Esophagus squamous epithelium (tissue), 5 donors: ENCODE measurements at regions not wholly inside any gene's neighbourhood (a gene's known extent, or its start where the extent isn't known, plus 50 kb on each side); places are given as distances from the start of the nearest gene placed in this dataset.

ENCODE experiments used
- DNase-seq: peaks from one replicate; lab custom pipeline; 2025; lab: John Stamatoyannopoulos, UW
- H3K27ac ChIP-seq, 4 donors: fragments of 200-600 bp; sonication (generic); one replicate each; pipeline ENCODE4 v1.5.1; 2016 to 2019; ENCODE audit warnings: mild to moderate bottlenecking in 1 of 4
- H3K27me3 ChIP-seq, 4 donors: fragments of 200-600 bp; sonication (generic); 1 replicate in 3 of 4; 2 replicates in 1 of 4; pipeline versions ENCODE4 v1.5.1 to v1.6.0; 2017 to 2021; ENCODE audit warnings: antibody characterized with exemption in 1 of 4
- H3K36me3 ChIP-seq, 3 donors: fragments of 200-600 bp; sonication (generic); one replicate each; pipeline ENCODE4 v1.5.1; 2016 to 2019
- H3K4me1 ChIP-seq, 3 donors: fragments of 200-600 bp; sonication (generic); one replicate each; pipeline ENCODE4 v1.5.1; 2017 to 2019
- H3K4me3 ChIP-seq, 4 donors: fragments of 200-600 bp; sonication (generic); 1 replicate in 3 of 4; 2 replicates in 1 of 4; pipeline ENCODE4 v1.5.1; 2016 to 2019; ENCODE audit warnings: mild to moderate bottlenecking in 2 of 4, moderate library complexity in 1 of 4
- H3K9me3 ChIP-seq, 3 donors: fragments of 200-600 bp; sonication (generic); one replicate each; pipeline ENCODE4 v1.5.1; 2016 to 2019
- POLR2A ChIP-seq, 4 donors: fragments of 450-650 bp; IDR thresholded peaks; one replicate each; pipeline ENCODE4 v1.6.1; 2017; ENCODE audit warnings: antibody characterized with exemption in 4 of 4, mild to moderate bottlenecking in 4 of 4, moderate library complexity in 3 of 4
- WGBS, 2 donors: methylation state at CpG; one replicate each; pipeline ENCODE4 v1.1.5; 2018; 5-methylcytosine and 5-hydroxymethylcytosine counted together
- intact Hi-C: fragments of 100-400 bp; cut with DNase I; formaldehyde crosslinking; loops from one replicate; pipeline ENCODE4 v1.15.0; 2022
- TF ChIP-seq, protein P1 (sequence below), 6 experiments: fragments of 450-650 bp in 4 of 6; fragments of 200-600 bp in 2 of 6; sonication (generic) in 2 of 6; IDR thresholded peaks; one replicate each; pipeline ENCODE4 v1.5.1; 2016 to 2019; ENCODE audit warnings: antibody characterized with exemption in 6 of 6, mild to moderate bottlenecking in 4 of 6, moderate library complexity in 4 of 6
- donor health status: DM: yes; HTN: yes; CAD: no.

GRCh38 chr7:125606671-125607070 is 677.0 kb upstream of the POT1 start:
- Histone ChIP-seq H3K27me3 (no peaks in the 10 kb centered on the region), H3K27ac (no peak overlapping the region), H3K9me3 (no peaks in the 10 kb centered on the region), H3K4me1 (no peaks in the 10 kb centered on the region), H3K4me3 (no peak overlapping the region), H3K36me3 (no peaks in the 10 kb centered on the region)
- DNase-seq: no peak
- WGBS, 2 donors: 37 to 43% methylated on average over 3 of the region's 3 CpGs
- no peak for TF ChIP-seq POLR2A (IDR thresholded peaks at IDR 0.05)
- intact Hi-C loops: no loop called here

- TF ChIP-seq, protein P1, sequence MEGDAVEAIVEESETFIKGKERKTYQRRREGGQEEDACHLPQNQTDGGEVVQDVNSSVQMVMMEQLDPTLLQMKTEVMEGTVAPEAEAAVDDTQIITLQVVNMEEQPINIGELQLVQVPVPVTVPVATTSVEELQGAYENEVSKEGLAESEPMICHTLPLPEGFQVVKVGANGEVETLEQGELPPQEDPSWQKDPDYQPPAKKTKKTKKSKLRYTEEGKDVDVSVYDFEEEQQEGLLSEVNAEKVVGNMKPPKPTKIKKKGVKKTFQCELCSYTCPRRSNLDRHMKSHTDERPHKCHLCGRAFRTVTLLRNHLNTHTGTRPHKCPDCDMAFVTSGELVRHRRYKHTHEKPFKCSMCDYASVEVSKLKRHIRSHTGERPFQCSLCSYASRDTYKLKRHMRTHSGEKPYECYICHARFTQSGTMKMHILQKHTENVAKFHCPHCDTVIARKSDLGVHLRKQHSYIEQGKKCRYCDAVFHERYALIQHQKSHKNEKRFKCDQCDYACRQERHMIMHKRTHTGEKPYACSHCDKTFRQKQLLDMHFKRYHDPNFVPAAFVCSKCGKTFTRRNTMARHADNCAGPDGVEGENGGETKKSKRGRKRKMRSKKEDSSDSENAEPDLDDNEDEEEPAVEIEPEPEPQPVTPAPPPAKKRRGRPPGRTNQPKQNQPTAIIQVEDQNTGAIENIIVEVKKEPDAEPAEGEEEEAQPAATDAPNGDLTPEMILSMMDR (IDR thresholded peaks at IDR 0.05): no peak
- TF ChIP-seq POLR2A (IDR thresholded peaks at IDR 0.05): no peak
- intact Hi-C loops: no loop called here
- Histone ChIP-seq H3K4me1 (no peaks in the 10 kb centered on the region), H3K27me3 (no peaks in the 10 kb centered on the region), H3K36me3 (no peaks in the 10 kb centered on the region), H3K4me3 (no peak overlapping the region), H3K27ac (no peak overlapping the region), H3K9me3 (no peaks in the 10 kb centered on the region)
- no peak for DNase-seq
- 61 to 65% methylated on average over 2 of the region's 2 CpGs for WGBS, 2 donors
Observed at GRCh38 chr7:125605241-125605640, 675.6 kb upstream of the POT1 start.

DNA sequence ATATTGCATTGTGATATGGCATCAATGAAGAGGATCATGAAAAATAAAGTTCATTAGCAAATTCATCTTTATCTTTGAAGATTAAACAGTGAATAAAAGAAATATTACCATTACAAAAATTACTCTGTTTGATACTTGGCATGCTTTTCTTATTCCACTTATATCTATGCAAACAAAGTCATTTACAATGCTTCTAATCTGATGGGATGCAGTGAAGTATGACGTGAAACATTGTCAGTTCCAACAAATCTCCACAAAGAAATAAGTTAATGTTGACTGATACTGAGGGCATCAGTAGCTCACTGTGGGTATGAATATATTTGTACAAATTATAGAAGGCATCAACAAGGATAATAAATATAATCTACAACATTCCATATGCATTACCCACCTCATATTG is 672.8 kb upstream of the POT1 start:
- Histone ChIP-seq H3K4me1 (no peaks in the 10 kb centered on the region), H3K27ac (no peak overlapping the region), H3K27me3 (no peaks in the 10 kb centered on the region), H3K9me3 (no peaks in the 10 kb centered on the region), H3K4me3 (no peak overlapping the region), H3K36me3 (no peaks in the 10 kb centered on the region)
- no peak for DNase-seq
- WGBS, 2 donors: 50 to 53% methylated on average over 1 of the region's 1 CpG
- intact Hi-C loops: no loop called here
- TF ChIP-seq, protein P1 (IDR thresholded peaks at IDR 0.05): no peak
- TF ChIP-seq POLR2A (IDR thresholded peaks at IDR 0.05): no peak

- no peak for DNase-seq
- Histone ChIP-seq H3K4me3 (no peak overlapping the region), H3K27ac (no peak overlapping the region), H3K36me3 (no peaks in the 10 kb centered on the region), H3K9me3 (no peaks in the 10 kb centered on the region), H3K27me3 (no peaks in the 10 kb centered on the region), H3K4me1 (no peaks in the 10 kb centered on the region)
- intact Hi-C loops: no loop called here
- TF ChIP-seq, protein P1 (IDR thresholded peaks at IDR 0.05): no peak
- no peak for TF ChIP-seq POLR2A (IDR thresholded peaks at IDR 0.05)
- 44 to 76% methylated on average over 3 of the region's 3 CpGs for WGBS, 2 donors
Observed at GRCh38 chr7:125599387-125599786, 669.8 kb upstream of the POT1 start.

DNA sequence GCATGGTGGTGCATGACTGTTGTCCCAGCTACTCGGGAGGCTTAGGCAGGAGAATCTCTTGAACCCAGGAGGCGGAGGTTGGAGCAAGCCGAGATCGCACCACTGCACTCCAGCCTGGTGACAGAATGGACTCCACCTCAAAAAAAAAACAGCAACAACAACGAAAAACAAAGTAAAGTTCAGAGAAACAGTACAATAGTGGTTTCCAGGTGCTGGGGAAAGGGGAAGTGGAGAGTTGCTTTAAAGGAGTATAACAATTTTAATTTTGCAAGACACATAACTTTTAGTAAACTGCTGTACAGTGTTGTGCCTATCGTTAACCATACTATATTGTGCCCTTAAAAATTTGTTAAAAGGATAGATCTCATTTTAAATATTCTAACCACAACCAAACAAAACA is 662.7 kb upstream of the POT1 start:
- H3K4me3 ChIP-seq: no peak overlapping the region
- TF ChIP-seq POLR2A (IDR thresholded peaks at IDR 0.05): no peak
- TF ChIP-seq, protein P1 (IDR thresholded peaks at IDR 0.05): no peak
- H3K9me3 ChIP-seq: no peaks in the 10 kb centered on the region
- intact Hi-C loops: no loop called here
- no peak for DNase-seq
- no peak overlapping the region for H3K27ac ChIP-seq
- WGBS, 2 donors: 65 to 70% methylated on average over 6 of the region's 6 CpGs
- no peaks in the 10 kb centered on the region for H3K27me3 ChIP-seq
- no peaks in the 10 kb centered on the region for H3K4me1 ChIP-seq
- H3K36me3 ChIP-seq: no peaks in the 10 kb centered on the region

DNA sequence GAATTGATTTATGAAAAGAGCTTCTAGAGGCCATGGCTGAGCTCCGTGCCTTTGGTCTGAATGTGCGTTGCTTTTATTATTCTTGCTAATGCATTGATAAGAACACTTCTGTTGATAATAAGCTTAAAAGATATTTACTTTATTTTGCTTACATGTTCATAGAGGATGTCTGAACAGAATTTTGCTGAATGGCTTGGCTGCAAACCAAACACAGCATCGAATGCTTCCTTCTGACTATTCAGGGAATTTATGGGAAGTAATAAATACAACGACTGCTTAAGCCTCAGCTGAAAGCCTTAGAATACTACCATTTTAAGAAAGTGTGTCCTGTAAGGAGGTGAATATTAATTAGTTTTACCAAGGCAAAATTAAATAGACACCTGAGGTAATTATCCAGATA is 643.5 kb upstream of the POT1 start:
- H3K36me3 ChIP-seq: no peaks in the 10 kb centered on the region
- H3K27me3 ChIP-seq: no peaks in the 10 kb centered on the region
- intact Hi-C loops: no loop called here
- H3K27ac ChIP-seq: no peak overlapping the region
- no peak for DNase-seq
- no peaks in the 10 kb centered on the region for H3K9me3 ChIP-seq
- 18 to 19% methylated on average over 4 of the region's 4 CpGs for WGBS, 2 donors
- no peaks in the 10 kb centered on the region for H3K4me1 ChIP-seq
- H3K4me3 ChIP-seq: no peak overlapping the region
- TF ChIP-seq POLR2A (IDR thresholded peaks at IDR 0.05): no peak
- TF ChIP-seq, protein P1 (IDR thresholded peaks at IDR 0.05): no peak
